ENCODE measurements at regions not wholly inside any gene's neighbourhood (a gene's known extent, or its start where the extent isn't known, plus 50 kb on each side); places are given as distances from the start of the nearest gene placed in this dataset.

- Histone ChIP-seq H3K9me3 (no peaks in the 10 kb centered on the region), H3K36me3 (no peaks in the 10 kb centered on the region), H3K4me3 (no peak overlapping the region), H3K27ac (no peak overlapping the region), H3K27me3 (peaks cover 5% of the 10 kb centered on the region), H3K4me1 (no peaks in the 10 kb centered on the region)
- whole genome bisulfite sequencing, 2 donors (ENCODE audit: low coverage in 1 of 2): 64 to 73% methylated on average over 6 of the region's 6 CpGs
- TF ChIP-seq EP300 (IDR thresholded peaks at IDR 0.05) (no peak), POLR2A (IDR thresholded peaks at IDR 0.05) (no peak), POLR2AphosphoS5 (IDR thresholded peaks at IDR 0.05) (no peak)
- TF ChIP-seq, protein P1, sequence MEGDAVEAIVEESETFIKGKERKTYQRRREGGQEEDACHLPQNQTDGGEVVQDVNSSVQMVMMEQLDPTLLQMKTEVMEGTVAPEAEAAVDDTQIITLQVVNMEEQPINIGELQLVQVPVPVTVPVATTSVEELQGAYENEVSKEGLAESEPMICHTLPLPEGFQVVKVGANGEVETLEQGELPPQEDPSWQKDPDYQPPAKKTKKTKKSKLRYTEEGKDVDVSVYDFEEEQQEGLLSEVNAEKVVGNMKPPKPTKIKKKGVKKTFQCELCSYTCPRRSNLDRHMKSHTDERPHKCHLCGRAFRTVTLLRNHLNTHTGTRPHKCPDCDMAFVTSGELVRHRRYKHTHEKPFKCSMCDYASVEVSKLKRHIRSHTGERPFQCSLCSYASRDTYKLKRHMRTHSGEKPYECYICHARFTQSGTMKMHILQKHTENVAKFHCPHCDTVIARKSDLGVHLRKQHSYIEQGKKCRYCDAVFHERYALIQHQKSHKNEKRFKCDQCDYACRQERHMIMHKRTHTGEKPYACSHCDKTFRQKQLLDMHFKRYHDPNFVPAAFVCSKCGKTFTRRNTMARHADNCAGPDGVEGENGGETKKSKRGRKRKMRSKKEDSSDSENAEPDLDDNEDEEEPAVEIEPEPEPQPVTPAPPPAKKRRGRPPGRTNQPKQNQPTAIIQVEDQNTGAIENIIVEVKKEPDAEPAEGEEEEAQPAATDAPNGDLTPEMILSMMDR (IDR thresholded peaks at IDR 0.05): no peak
- ATAC-seq: no peak
These were observed 290.0 kb downstream of the S1PR1 start for GRCh38 chr1:101526813-101527212.

DNA sequence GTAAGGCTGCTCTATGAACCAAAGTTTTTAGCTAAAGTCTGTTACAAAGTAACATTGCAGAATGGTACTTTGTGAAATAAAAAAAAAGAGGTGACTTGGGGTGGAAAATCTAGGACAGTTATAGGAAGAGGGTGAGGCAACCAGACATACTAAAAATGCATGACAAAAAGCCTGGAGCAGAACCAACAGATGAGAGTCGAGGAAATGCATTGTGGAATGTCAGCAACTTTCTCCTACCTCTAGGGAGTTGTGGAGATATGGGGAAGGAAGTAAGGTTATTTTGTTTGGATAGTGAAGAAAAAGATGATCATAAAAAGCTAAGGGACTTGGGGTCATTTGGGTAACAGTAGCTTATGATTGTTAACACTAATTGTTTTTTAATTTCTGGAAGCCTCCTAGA is 295.6 kb downstream of the S1PR1 start:
- TF ChIP-seq EP300 (IDR thresholded peaks at IDR 0.05) (no peak), POLR2AphosphoS5 (IDR thresholded peaks at IDR 0.05) (no peak), POLR2A (IDR thresholded peaks at IDR 0.05) (no peak)
- TF ChIP-seq, protein P1 (IDR thresholded peaks at IDR 0.05): no peak
- Histone ChIP-seq H3K9me3 (no peaks in the 10 kb centered on the region), H3K27me3 (peaks cover 5% of the 10 kb centered on the region), H3K4me1 (no peaks in the 10 kb centered on the region), H3K27ac (no peak overlapping the region), H3K36me3 (no peaks in the 10 kb centered on the region), H3K4me3 (no peak overlapping the region)
- ATAC-seq: no peak
- 18 to 21% methylated on average over 1 of the region's 1 CpG for WGBS, 2 donors (ENCODE audit: low coverage in 1 of 2)

DNA sequence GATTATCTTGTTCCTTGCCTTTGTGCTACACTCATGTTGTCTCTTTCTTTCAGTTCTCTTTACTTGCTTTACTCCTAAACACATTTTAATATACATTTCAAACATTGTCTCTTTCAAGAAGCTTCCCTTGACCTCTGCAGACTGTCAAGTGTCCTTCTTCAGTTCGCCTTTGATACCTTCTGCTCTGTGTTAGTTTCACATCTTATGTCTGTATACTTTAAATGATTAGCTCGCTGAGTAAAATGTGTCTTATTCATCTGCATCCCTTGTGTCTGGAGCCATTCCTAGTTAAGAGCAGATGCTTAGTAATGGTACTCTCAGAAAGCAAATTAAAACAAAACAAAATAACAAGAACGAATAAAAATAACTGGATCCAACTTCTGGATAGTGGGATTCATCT is 303.3 kb downstream of the S1PR1 start:
- no peak overlapping the region for H3K27ac ChIP-seq
- H3K36me3 ChIP-seq: no peaks in the 10 kb centered on the region
- TF ChIP-seq POLR2AphosphoS5 (IDR thresholded peaks at IDR 0.05): no peak
- no peak for TF ChIP-seq EP300 (IDR thresholded peaks at IDR 0.05)
- TF ChIP-seq, protein P1 (IDR thresholded peaks at IDR 0.05): no peak
- TF ChIP-seq POLR2A (IDR thresholded peaks at IDR 0.05): no peak
- WGBS, 2 donors (ENCODE audit: low coverage in 1 of 2): 58 to 87% methylated on average over 3 of the region's 3 CpGs
- no peak overlapping the region for H3K4me3 ChIP-seq
- H3K9me3 ChIP-seq: no peaks in the 10 kb centered on the region
- ATAC-seq: no peak
- H3K4me1 ChIP-seq: no peaks in the 10 kb centered on the region
- no peaks in the 10 kb centered on the region for H3K27me3 ChIP-seq

DNA sequence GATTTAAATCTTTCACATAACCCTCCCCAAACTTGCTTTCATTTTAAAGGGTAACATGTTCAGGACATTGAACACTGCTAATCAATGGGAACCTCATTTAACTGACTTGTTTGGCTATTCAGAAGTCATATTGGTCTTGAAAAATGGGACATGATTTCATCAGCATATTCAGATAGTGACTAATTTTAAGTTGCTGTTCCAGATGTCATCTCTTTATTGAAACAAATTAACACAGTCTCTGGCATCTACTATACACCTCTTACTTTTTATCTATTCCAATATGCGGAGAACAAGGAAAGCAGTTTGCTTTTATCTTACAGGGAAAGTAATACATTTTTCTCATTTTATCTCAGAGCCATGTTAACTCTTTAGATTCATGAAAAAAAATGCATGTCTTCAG is 310.1 kb downstream of the S1PR1 start:
- TF ChIP-seq, protein P1 (IDR thresholded peaks at IDR 0.05): no peak
- no peak for TF ChIP-seq EP300 (IDR thresholded peaks at IDR 0.05)
- TF ChIP-seq POLR2AphosphoS5 (IDR thresholded peaks at IDR 0.05): no peak

DNA sequence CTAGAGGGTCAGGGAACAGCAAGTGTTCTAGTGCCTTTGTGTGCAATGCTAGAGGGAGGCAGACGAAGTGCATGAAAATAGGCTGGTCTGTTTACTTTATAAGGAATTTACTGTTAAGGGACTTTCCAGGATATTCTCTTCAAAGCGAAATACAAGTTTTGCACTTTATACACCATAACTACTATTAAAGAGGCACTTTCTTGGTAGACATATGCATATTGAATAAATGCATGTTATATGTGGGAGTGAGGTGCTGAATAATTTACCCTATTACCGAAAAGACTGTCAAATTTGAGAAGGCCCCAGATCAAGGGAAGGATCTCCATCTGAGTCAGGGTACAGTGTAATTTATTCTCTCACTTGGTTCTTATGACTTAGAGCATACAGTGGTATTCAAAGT is 310.5 kb downstream of the S1PR1 start:
- 53 to 58% methylated on average over 3 of the region's 3 CpGs for WGBS, 2 donors (ENCODE audit: low coverage in 1 of 2)

More for the DNA sequence above, 310.1 kb downstream of the S1PR1 start:
- H3K9me3 ChIP-seq: no peaks in the 10 kb centered on the region
- no peak overlapping the region for H3K4me3 ChIP-seq
- H3K27me3 ChIP-seq: no peaks in the 10 kb centered on the region
- no peaks in the 10 kb centered on the region for H3K4me1 ChIP-seq
- H3K27ac ChIP-seq: no peak overlapping the region
- ATAC-seq: no peak
- WGBS, 2 donors (ENCODE audit: low coverage in 1 of 2): 0 to 35% methylated on average over 1 of the region's 1 CpG
- H3K36me3 ChIP-seq: no peaks in the 10 kb centered on the region

More for the DNA sequence above, 310.5 kb downstream of the S1PR1 start:
- H3K27ac ChIP-seq: no peak overlapping the region
- H3K4me1 ChIP-seq: no peaks in the 10 kb centered on the region
- TF ChIP-seq EP300 (IDR thresholded peaks at IDR 0.05) (no peak), POLR2A (IDR thresholded peaks at IDR 0.05) (no peak), POLR2AphosphoS5 (IDR thresholded peaks at IDR 0.05) (no peak)
- TF ChIP-seq, protein P1 (IDR thresholded peaks at IDR 0.05): no peak
- no peaks in the 10 kb centered on the region for H3K27me3 ChIP-seq
- no peaks in the 10 kb centered on the region for H3K9me3 ChIP-seq
- no peak overlapping the region for H3K4me3 ChIP-seq
- no peaks in the 10 kb centered on the region for H3K36me3 ChIP-seq
- ATAC-seq: no peak

All from gastroesophageal sphincter (tissue), 4 donors.